ENCODE measurements at regions not wholly inside any gene's neighbourhood (a gene's known extent, or its start where the extent isn't known, plus 50 kb on each side); places are given as distances from the start of the nearest gene placed in this dataset.

DNA sequence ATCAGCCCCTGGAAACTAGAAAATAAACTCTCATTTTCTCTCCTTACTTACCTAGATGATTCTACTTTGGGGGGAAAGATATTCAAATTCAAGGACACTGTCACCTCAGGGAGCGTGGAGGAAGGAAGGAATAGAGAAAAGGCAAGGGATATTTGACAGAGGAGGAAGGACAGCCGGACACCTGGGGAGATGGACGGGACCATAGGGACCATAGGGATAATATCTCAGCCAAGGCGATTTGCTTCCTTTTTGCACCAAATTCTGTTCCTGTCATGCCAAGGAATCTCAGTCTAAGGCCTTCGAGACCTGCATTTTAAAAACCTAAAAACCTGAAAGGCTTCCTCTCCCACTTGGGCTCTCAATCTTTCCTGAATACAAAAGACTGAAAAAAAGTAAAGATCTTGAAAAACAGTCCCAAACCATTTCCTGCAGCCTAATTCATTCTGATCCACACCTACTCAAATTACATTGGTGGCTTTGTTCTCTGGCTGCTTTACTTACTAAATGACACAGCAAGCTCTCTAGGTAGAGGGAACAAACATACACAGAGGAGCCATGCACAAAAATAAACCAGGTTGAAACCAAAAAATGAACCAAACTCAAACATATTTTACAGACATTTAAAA lies 73.9 kb upstream of the SLC24A5 start:
- DNase-seq (ENCODE audit: low spot score), result no peak

DNA sequence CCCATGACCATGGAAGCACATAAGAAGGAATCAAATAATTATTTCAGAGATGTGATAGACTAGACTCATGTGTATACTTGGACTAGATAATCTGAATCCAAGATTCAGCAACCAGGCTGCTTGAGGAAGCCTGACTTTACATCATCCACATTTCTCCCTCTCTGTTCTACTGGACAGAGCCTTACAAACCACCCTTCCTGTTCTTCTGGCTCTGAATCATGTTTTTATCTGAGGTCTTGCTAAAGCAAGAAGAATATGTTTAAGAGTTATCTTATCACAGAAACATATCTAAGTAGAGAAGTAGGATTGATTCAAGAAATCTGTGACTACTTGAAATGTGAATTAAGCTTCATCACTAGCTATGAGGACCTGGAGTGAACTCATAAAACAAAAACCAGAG lies 71.1 kb upstream of the SLC24A5 start:
- no peak for DNase-seq (ENCODE audit: low spot score)

DNA sequence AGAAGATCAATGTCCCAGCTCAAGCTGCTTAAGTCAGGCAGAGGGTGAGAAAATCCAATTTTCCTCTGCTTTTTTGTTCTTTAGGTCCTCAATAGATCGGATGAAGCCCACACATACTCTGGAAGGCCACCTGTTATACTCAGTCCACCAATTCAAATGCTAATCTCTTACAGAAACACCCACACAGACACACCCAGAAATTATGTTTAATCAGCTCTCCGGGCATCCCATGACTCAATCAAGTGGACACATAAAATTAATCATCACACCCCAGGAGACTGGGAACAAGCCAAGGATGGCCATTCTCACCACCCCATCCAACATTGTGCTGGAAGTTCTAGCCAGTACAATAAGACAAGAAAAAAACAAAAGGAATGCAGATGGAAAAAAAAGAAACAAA lies 67.8 kb upstream of the SLC24A5 start:
- no peak for DNase-seq (ENCODE audit: low spot score)

DNA sequence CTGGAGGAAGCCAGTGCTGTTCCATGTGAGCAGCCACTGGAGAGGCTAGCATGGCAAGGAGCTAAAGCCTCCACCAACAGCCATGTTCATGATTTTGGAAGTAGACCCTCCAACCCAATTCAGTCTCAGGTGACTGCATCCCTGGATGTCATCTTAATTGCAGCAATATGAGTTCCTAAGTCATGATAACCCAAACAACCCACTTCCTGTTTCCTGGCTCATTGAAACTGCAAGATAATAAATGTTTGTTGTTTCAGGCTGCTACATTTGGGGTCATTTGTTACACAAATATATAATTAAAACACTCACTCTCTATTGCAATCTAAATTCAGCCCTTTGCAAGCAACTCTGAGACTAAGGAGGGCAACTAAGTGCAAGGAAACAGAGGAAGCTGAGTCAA lies 62.4 kb upstream of the SLC24A5 start:
- no peak for DNase-seq (ENCODE audit: low spot score)

DNA sequence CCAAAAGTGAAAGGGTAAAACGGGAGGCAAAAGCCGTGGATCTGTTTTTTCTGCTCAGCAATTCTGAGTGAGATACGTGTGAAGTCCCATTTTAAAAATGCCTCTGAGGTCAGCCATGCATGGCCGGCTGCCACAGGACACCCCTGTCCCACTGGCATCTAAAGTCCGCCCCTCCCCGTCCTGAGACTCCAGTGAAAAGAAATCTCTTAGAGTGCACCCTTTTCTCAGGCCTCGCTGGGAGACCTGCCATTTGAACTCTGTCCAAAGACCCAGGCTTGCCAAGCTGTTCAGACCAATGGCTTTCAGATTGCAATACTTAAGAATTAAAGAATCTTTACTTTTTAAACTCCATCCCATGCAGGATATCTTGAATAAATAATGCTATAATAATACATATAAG lies 61.0 kb upstream of the SLC24A5 start:
- peak; percentile 31 for DNase-seq (ENCODE audit: low spot score)

DNA sequence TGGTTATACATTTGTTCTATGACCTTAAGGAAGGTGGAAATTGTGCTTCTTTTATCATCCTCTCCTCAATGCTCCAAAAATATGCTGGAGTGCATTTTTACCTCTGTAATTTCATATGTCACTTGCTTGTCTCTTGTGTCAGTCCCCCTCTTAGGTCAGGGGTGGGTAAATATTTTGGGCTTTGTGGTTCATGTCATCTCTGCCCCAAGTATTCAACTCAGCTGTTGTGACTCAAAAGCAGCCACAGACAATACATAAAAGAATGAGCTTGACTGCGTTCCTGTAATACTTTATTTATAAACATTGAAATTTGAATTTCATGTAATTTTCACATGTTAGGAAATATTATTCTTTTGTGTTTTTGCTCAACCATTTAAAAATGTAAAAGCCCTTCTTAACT lies 60.4 kb upstream of the SLC24A5 start:
- DNase-seq (ENCODE audit: low spot score), result no peak

DNA sequence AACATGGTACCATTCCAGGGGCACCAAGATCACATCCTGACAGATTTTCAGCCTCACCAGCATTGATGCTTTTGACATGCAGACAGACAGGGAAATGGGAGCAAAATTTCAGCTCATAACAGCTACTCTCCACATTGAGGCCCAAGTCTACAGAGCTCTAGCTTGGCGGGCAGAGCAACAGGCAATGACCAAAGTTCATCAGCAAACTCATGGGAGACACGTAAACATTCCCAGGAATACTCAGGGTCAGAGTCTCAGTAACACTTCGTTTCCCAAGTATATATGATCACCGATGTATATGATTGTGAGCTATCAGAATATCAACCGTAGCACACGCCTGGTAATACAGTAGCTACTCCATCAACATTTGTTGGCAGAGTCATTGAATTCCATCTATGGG lies 59.2 kb upstream of the SLC24A5 start:
- DNase-seq (ENCODE audit: low spot score), result no peak

DNA sequence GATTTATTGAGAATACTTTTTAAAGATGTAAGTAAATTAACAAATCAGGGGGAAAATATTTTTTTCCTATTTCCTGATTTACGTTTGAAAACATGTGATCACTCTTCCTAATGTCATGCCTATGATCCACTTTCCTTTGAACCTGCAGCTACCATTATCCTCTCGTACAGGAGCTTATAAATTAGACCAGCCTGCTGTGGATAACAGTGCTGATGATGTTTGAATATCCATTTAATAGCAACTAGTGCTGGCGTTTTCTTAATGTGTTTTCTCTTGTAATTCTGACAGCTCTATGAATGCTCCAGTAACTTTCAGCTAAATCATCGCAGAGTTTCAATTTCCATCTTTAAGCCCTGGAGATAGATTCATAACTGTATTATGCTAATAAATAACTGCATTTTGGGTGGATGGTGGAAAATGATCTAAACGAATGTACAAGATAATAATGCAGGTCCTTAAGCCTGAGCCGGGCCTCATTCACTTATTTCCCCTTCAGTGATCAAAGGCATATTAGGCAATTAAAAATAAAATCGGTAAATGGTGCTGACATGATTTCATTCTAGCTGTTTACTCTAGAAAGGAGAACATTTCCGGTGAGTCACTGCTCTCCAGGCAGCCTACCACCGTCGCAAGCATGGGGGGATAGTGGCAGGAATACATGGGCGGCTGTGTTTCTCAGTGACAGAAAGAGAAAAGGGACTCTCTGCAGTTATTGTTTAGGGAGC lies 58.5 kb upstream of the SLC24A5 start:
- DNase-seq (ENCODE audit: low spot score), result peak; percentile 13

DNA sequence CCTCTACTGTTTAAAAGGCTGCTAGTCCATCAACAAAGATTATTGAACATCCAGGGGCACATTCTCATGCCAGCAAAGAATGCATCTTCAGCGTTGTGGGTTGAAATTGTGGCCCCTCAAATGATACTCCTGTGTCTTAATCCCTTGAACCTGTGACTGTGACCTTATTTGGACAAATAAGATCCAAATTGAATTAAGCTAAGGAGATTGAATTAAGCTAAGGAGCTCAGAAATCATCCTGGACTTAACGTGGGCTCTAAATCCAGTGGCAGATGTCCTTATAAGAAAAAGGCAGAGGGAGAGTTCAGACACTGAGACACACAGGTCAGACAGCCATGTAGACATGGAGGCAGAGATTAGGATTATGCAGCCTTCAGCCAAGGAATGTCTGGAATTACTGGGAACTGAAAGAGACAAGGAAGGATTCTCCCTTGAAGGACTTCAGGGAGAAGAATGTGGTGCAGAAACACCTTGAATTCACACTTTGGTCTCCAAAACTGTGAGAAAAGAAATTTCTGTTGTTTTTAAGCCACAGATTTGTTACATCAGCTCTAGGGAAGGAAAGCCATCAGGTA lies 57.3 kb upstream of the SLC24A5 start:
- no peak for DNase-seq (ENCODE audit: low spot score)

DNA sequence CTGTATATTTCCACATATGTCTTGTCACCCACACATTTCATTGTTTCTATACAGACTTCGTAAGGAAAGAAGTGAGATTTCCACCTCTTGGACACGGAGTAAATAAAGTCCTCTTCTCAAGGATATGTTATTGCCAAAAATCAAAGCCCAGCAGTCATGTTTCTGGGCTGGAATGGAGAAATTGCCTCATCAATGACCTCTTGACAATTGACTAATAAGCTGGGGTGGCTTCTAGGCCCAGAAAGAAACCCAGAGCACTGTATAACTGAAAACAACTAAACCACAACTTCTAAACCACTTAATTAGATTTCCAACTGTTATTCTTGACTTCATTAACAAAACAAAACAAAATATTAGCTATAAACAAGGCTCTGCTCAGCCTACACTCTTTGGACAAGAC lies 56.4 kb upstream of the SLC24A5 start:
- DNase-seq (ENCODE audit: low spot score), result no peak

DNA sequence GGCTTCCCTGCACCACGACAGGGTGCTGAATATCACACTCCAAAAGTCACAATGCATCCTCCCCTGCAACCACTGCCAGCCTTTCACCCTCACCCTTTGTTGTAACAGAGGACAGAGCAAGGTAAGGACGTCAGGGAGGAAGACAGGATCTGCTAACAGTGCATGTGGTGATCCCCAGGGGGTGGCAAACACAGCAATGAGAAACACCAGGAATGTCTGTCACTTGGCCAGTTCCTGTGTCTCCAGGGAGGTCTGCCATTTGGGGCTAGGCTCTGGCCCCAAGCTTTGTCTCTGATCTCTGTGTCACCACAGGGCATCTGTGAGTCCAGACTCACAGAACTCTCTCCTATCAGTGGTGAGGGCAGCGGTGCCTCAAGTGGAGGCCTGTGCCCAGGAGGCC lies 54.3 kb upstream of the SLC24A5 start:
- DNase-seq (ENCODE audit: low spot score), result no peak

All from AG08395 (cell line).